ENCODE measurements at regions not wholly inside any gene's neighbourhood (a gene's known extent, or its start where the extent isn't known, plus 50 kb on each side); places are given as distances from the start of the nearest gene placed in this dataset.

DNA sequence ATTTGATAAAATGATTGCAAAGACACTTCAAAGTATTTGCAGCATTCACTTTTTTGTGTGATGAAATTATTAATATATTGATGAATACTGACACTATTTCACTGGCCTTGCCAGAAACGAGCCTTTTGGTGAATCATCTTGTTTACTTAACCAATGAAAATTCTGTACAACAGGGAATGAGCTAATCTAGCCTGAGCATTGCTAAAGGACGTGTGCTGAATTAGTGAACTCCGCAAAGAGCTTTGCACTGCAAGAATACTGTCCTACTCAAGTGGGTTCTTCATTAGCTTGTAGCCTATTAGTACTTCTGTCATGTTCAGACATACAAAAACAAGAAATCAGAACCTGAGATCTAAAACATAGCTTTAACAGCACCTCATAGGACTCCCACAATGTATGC is 172.0 kb upstream of the NRSN1 start:
- 74% methylated on average over 3 of the region's 3 CpGs for WGBS (ENCODE audit: insufficient coverage)
- H3K36me3 Mint-ChIP-seq, result no peaks in the 10 kb centered on the region
- H3K9me3 ChIP-seq, result no peaks in the 10 kb centered on the region
- peaks cover 0 to 1% of the 10 kb centered on the region in 2 donors for H3K27me3 Mint-ChIP-seq
- no peaks in the 10 kb centered on the region for H3K27me3 ChIP-seq (replicated peaks in 1 of 2; ENCODE audit: control insufficient read depth in 2 of 2, extremely low read depth in 1 of 2, insufficient read depth in 2 of 2, low read length in 1 of 2)
- POLR2A ChIA-PET, result no interaction called here
- H3K27ac Mint-ChIP-seq, result no peak overlapping the region
- H3K4me3 Mint-ChIP-seq, result no peak overlapping the region
- H3K36me3 ChIP-seq (ENCODE audit: control insufficient read depth in 2 of 2, extremely low read depth in 1 of 2, insufficient read depth in 1 of 2, low read length in 1 of 2), result no peaks in the 10 kb centered on the region
- ATAC-seq (replicated peaks in 1 of 4) (no peak), DNase-seq (no peak)
- H3K4me3 ChIP-seq (ENCODE audit: control insufficient read depth in 1 of 2, extremely low read depth in 1 of 2, low read length in 1 of 2), result no peak overlapping the region
- H3K9me3 Mint-ChIP-seq, result peaks cover 0 to 7% (median 0%) of the 10 kb centered on the region in 3 donors
- CTCF ChIA-PET, result no interaction called here
- no peaks in the 10 kb centered on the region for H3K4me1 ChIP-seq (ENCODE audit: control insufficient read depth in 1 of 2, extremely low read depth in 1 of 2, insufficient read depth in 2 of 2, low read length in 2 of 2)
- H3K27ac ChIP-seq (ENCODE audit: low read length), result no peak overlapping the region
- no peaks in the 10 kb centered on the region for H3K4me1 Mint-ChIP-seq

DNA sequence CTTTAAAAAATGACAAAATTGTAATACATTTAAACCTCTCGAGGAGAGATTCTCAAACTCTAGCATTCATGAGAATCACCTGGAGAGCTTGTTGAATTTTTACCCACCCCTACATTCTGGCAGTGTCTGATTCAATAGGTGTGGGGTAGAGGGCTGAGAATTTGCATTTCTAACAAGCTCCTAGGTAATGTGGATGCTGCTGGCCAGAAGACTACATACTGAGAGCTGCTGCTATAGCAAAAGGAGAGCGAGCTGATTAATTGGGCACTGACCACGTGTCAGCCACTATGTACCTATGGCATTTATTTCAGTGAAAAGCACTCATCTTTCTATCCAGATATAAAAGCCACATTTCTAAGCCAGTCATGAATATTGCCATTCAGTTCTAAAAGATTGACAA is 169.0 kb upstream of the NRSN1 start:
- Mint-ChIP-seq H3K27me3 (peaks cover 2 to 5% of the 10 kb centered on the region in 2 donors), H3K36me3 (no peaks in the 10 kb centered on the region), H3K4me3 (no peak overlapping the region), H3K9me3 (peaks cover 0 to 10% (median 3%) of the 10 kb centered on the region in 3 donors), H3K4me1 (no peaks in the 10 kb centered on the region), H3K27ac (no peak overlapping the region)
- Histone ChIP-seq H3K4me3 (ENCODE audit: control insufficient read depth in 1 of 2, extremely low read depth in 1 of 2, low read length in 1 of 2) (no peak overlapping the region), H3K36me3 (ENCODE audit: control insufficient read depth in 2 of 2, extremely low read depth in 1 of 2, insufficient read depth in 1 of 2, low read length in 1 of 2) (no peaks in the 10 kb centered on the region), H3K27me3 (replicated peaks in 1 of 2; ENCODE audit: control insufficient read depth in 2 of 2, extremely low read depth in 1 of 2, insufficient read depth in 2 of 2, low read length in 1 of 2) (no peaks in the 10 kb centered on the region), H3K9me3 (no peaks in the 10 kb centered on the region), H3K4me1 (ENCODE audit: control insufficient read depth in 1 of 2, extremely low read depth in 1 of 2, insufficient read depth in 2 of 2, low read length in 2 of 2) (no peaks in the 10 kb centered on the region), H3K27ac (ENCODE audit: low read length) (no peak overlapping the region)
- ChIA-PET CTCF (no interaction called here), POLR2A (no interaction called here)
- DNase-seq (no peak), ATAC-seq (replicated peaks in 1 of 4) (no peak)
- WGBS (ENCODE audit: insufficient coverage), result 33% methylated on average over 2 of the region's 3 CpGs

DNA sequence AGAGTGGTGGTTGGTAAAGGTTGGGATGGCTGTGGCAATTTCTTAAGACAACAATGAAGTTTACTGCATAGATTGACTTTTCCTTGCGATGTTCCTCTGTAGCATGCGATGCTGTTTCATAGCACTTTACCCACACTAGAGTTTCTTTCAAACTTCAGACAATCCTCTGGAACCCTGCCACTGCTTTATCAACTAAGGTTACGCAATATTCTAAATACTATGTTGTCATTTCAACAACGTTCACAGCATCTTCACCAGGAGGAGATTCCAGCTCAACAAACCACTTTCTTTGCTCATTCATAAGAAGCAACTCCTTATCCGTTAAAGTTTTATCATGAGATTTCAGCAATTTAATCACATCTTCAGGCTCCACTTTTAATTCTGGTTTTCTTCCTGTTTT is 161.2 kb upstream of the NRSN1 start:
- Histone ChIP-seq H3K36me3 (ENCODE audit: control insufficient read depth in 2 of 2, extremely low read depth in 1 of 2, insufficient read depth in 1 of 2, low read length in 1 of 2) (no peaks in the 10 kb centered on the region), H3K27me3 (replicated peaks in 1 of 2; ENCODE audit: control insufficient read depth in 2 of 2, extremely low read depth in 1 of 2, insufficient read depth in 2 of 2, low read length in 1 of 2) (no peaks in the 10 kb centered on the region), H3K27ac (ENCODE audit: low read length) (no peak overlapping the region), H3K9me3 (no peaks in the 10 kb centered on the region), H3K4me1 (ENCODE audit: control insufficient read depth in 1 of 2, extremely low read depth in 1 of 2, insufficient read depth in 2 of 2, low read length in 2 of 2) (no peaks in the 10 kb centered on the region), H3K4me3 (ENCODE audit: control insufficient read depth in 1 of 2, extremely low read depth in 1 of 2, low read length in 1 of 2) (no peak overlapping the region)
- H3K27ac Mint-ChIP-seq, result no peak overlapping the region
- WGBS (ENCODE audit: insufficient coverage), result 92% methylated on average over 5 of the region's 5 CpGs
- no peak overlapping the region for H3K4me3 Mint-ChIP-seq
- H3K27me3 Mint-ChIP-seq, result no peaks in the 10 kb centered on the region
- ATAC-seq (replicated peaks in 1 of 4) (no peak), DNase-seq (no peak)
- no peaks in the 10 kb centered on the region for H3K36me3 Mint-ChIP-seq
- H3K9me3 Mint-ChIP-seq, result peaks cover 0 to 10% (median 0%) of the 10 kb centered on the region in 3 donors
- no peaks in the 10 kb centered on the region for H3K4me1 Mint-ChIP-seq
- POLR2A ChIA-PET, result no interaction called here
- CTCF ChIA-PET, result no interaction called here

DNA sequence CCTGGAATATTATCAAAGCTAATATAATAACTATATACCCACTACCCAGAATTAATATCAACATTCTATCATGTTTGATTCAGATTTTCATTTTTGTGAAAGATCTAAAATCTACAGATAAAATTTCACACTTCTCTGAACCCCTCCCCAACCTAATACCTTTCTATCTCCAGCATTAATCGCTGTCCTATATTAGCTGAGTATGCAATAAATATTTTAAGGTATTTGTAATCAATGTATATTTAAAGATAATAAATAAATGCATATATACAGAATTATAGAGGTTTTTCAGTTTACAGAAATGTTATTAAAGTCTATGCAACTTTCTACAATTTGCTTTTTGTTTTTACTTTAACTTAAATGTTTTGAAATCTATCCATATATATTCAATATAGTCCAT is 156.7 kb upstream of the NRSN1 start:
- Histone ChIP-seq H3K27me3 (replicated peaks in 1 of 2; ENCODE audit: control insufficient read depth in 2 of 2, extremely low read depth in 1 of 2, insufficient read depth in 2 of 2, low read length in 1 of 2) (no peaks in the 10 kb centered on the region), H3K4me1 (ENCODE audit: control insufficient read depth in 1 of 2, extremely low read depth in 1 of 2, insufficient read depth in 2 of 2, low read length in 2 of 2) (no peaks in the 10 kb centered on the region), H3K36me3 (ENCODE audit: control insufficient read depth in 2 of 2, extremely low read depth in 1 of 2, insufficient read depth in 1 of 2, low read length in 1 of 2) (no peaks in the 10 kb centered on the region), H3K27ac (ENCODE audit: low read length) (no peak overlapping the region), H3K4me3 (ENCODE audit: control insufficient read depth in 1 of 2, extremely low read depth in 1 of 2, low read length in 1 of 2) (no peak overlapping the region), H3K9me3 (no peaks in the 10 kb centered on the region)
- peaks cover 0 to 14% (median 0%) of the 10 kb centered on the region in 3 donors for H3K9me3 Mint-ChIP-seq
- H3K4me1 Mint-ChIP-seq, result no peaks in the 10 kb centered on the region
- ATAC-seq (replicated peaks in 1 of 4) (no peak), DNase-seq (no peak)
- H3K27me3 Mint-ChIP-seq, result no peaks in the 10 kb centered on the region
- ChIA-PET POLR2A (no interaction called here), CTCF (no interaction called here)
- H3K36me3 Mint-ChIP-seq, result no peaks in the 10 kb centered on the region
- no CpG with 5 or more reads among the region's 1 CpG for WGBS (ENCODE audit: insufficient coverage)
- no peak overlapping the region for H3K27ac Mint-ChIP-seq
- H3K4me3 Mint-ChIP-seq, result no peak overlapping the region

DNA sequence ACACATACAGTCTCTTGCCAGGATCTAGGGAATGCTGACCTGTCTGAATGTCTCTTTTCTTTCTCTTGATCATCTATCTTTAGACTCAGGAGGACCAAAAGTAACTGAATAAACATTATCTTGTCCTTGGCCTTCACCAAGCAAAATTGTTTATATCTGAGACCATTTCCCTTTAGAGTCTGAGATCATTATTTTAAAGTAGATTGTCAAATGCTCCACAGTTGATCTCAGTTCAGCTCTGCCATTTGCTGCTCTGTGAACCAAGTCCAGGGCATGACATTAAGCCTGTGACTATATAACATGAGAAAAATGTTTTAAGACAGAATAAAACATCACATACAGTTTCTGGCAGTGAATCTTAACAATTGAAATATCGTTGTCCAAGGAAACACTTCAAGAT is 148.3 kb upstream of the NRSN1 start:
- H3K27ac ChIP-seq (ENCODE audit: low read length), result no peak overlapping the region
- no CpG with 5 or more reads among the region's 1 CpG for WGBS (ENCODE audit: insufficient coverage)
- H3K27me3 Mint-ChIP-seq, result peaks cover 0 to 3% of the 10 kb centered on the region in 2 donors
- ATAC-seq (replicated peaks in 1 of 4), result no peak
- ChIA-PET CTCF (no interaction called here), POLR2A (no interaction called here)
- H3K27ac Mint-ChIP-seq, result no peak overlapping the region
- H3K36me3 ChIP-seq (ENCODE audit: control insufficient read depth in 2 of 2, extremely low read depth in 1 of 2, insufficient read depth in 1 of 2, low read length in 1 of 2), result no peaks in the 10 kb centered on the region
- H3K9me3 Mint-ChIP-seq, result peaks cover 0 to 2% (median 1%) of the 10 kb centered on the region in 3 donors
- no peak for DNase-seq
- H3K36me3 Mint-ChIP-seq, result no peaks in the 10 kb centered on the region
- H3K27me3 ChIP-seq (replicated peaks in 1 of 2; ENCODE audit: control insufficient read depth in 2 of 2, extremely low read depth in 1 of 2, insufficient read depth in 2 of 2, low read length in 1 of 2), result no peaks in the 10 kb centered on the region
- no peak overlapping the region for H3K4me3 Mint-ChIP-seq
- H3K4me1 ChIP-seq (ENCODE audit: control insufficient read depth in 1 of 2, extremely low read depth in 1 of 2, insufficient read depth in 2 of 2, low read length in 2 of 2), result no peaks in the 10 kb centered on the region
- H3K4me1 Mint-ChIP-seq, result no peaks in the 10 kb centered on the region
- no peaks in the 10 kb centered on the region for H3K9me3 ChIP-seq
- H3K4me3 ChIP-seq (ENCODE audit: control insufficient read depth in 1 of 2, extremely low read depth in 1 of 2, low read length in 1 of 2), result no peak overlapping the region

DNA sequence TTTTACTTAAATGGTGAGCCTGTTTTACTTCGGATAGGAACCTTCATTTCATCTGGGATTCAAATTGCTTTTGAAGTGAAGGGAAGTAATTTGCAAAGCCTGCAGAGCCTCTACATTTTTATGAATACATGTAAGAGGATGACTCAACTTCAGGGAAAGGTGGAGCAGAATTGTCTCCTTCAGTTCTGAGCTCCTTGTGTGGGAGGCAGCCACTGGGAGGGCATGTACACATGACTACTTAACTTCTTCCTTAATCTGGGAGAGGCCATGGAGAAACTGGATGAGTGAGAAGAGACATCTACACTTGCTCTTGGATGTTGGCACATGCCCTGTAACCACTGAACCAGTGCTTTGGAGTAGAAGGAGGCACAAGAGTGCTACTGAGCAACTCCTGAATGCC is 145.1 kb upstream of the NRSN1 start:
- no peak overlapping the region for H3K27ac ChIP-seq (ENCODE audit: low read length)
- H3K27me3 ChIP-seq (replicated peaks in 1 of 2; ENCODE audit: control insufficient read depth in 2 of 2, extremely low read depth in 1 of 2, insufficient read depth in 2 of 2, low read length in 1 of 2), result no peaks in the 10 kb centered on the region
- no peak overlapping the region for H3K4me3 Mint-ChIP-seq
- no peak for ATAC-seq (replicated peaks in 1 of 4)
- H3K36me3 ChIP-seq (ENCODE audit: control insufficient read depth in 2 of 2, extremely low read depth in 1 of 2, insufficient read depth in 1 of 2, low read length in 1 of 2), result no peaks in the 10 kb centered on the region
- no peaks in the 10 kb centered on the region for H3K9me3 ChIP-seq
- no peak overlapping the region for H3K27ac Mint-ChIP-seq
- H3K36me3 Mint-ChIP-seq, result no peaks in the 10 kb centered on the region
- 67% methylated on average over 1 of the region's 1 CpG for WGBS (ENCODE audit: insufficient coverage)
- no peak overlapping the region for H3K4me3 ChIP-seq (ENCODE audit: control insufficient read depth in 1 of 2, extremely low read depth in 1 of 2, low read length in 1 of 2)
- ChIA-PET CTCF (no interaction called here), POLR2A (no interaction called here)
- H3K9me3 Mint-ChIP-seq, result peaks cover 0 to 3% (median 0%) of the 10 kb centered on the region in 3 donors
- no peaks in the 10 kb centered on the region for H3K4me1 ChIP-seq (ENCODE audit: control insufficient read depth in 1 of 2, extremely low read depth in 1 of 2, insufficient read depth in 2 of 2, low read length in 2 of 2)
- no peaks in the 10 kb centered on the region for H3K4me1 Mint-ChIP-seq
- peaks cover 0 to 3% of the 10 kb centered on the region in 2 donors for H3K27me3 Mint-ChIP-seq
- DNase-seq, result no peak

DNA sequence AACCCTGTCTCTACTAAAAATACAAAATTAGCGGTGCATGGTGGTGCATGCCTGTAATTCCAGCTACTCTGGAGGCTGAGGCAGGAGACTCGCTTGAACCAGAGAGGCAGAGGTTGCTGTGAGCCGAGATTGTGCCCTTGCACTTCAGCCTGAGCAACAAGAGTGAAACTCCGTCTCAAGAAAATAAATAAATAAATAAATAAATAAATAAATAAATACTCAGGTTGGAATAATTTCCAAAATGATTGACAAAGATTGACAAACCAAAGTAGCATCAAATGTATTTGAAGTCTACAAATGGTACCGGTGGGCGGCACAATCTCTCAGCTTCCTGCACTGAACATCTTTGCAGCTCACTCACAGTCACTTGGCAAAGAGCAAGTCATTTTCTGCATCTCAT is 144.1 kb upstream of the NRSN1 start:
- WGBS (ENCODE audit: insufficient coverage), result 90% methylated on average over 4 of the region's 6 CpGs
- H3K9me3 Mint-ChIP-seq, result peaks cover 0 to 3% (median 0%) of the 10 kb centered on the region in 3 donors
- H3K27ac Mint-ChIP-seq, result no peak overlapping the region
- no peaks in the 10 kb centered on the region for H3K27me3 ChIP-seq (replicated peaks in 1 of 2; ENCODE audit: control insufficient read depth in 2 of 2, extremely low read depth in 1 of 2, insufficient read depth in 2 of 2, low read length in 1 of 2)
- H3K4me3 ChIP-seq (ENCODE audit: control insufficient read depth in 1 of 2, extremely low read depth in 1 of 2, low read length in 1 of 2), result no peak overlapping the region
- ChIA-PET CTCF (no interaction called here), POLR2A (no interaction called here)
- no peaks in the 10 kb centered on the region for H3K36me3 ChIP-seq (ENCODE audit: control insufficient read depth in 2 of 2, extremely low read depth in 1 of 2, insufficient read depth in 1 of 2, low read length in 1 of 2)
- no peaks in the 10 kb centered on the region for H3K4me1 Mint-ChIP-seq
- no peak overlapping the region for H3K4me3 Mint-ChIP-seq
- H3K36me3 Mint-ChIP-seq, result no peaks in the 10 kb centered on the region
- DNase-seq (no peak), ATAC-seq (replicated peaks in 1 of 4) (no peak)
- H3K27ac ChIP-seq (ENCODE audit: low read length), result no peak overlapping the region
- no peaks in the 10 kb centered on the region for H3K9me3 ChIP-seq
- H3K27me3 Mint-ChIP-seq, result peaks cover 0 to 3% of the 10 kb centered on the region in 2 donors
- H3K4me1 ChIP-seq (ENCODE audit: control insufficient read depth in 1 of 2, extremely low read depth in 1 of 2, insufficient read depth in 2 of 2, low read length in 2 of 2), result no peaks in the 10 kb centered on the region

All from T-cell (primary cell).